NB4 (cell line): ENCODE measurements at regions not wholly inside any gene's neighbourhood (a gene's known extent, or its start where the extent isn't known, plus 50 kb on each side); places are given as distances from the start of the nearest gene placed in this dataset.

Experiments
- CTCF ChIP-seq: IDR thresholded peaks from one replicate; pipeline ENCODE4 v1.5.1; 2012; ENCODE audit warnings: low read depth, low read length
- MYC ChIP-seq: IDR thresholded peaks from 2 replicates; pipeline ENCODE4 v1.6.1; 2011; ENCODE audit warnings: low read depth, low read length
- POLR2A ChIP-seq: IDR thresholded peaks from 2 replicates; pipeline ENCODE4 v1.6.1; 2011; ENCODE audit warnings: mild to moderate bottlenecking; ENCODE audit not compliant: insufficient read length; ENCODE audit errors: extremely low read depth

DNA sequence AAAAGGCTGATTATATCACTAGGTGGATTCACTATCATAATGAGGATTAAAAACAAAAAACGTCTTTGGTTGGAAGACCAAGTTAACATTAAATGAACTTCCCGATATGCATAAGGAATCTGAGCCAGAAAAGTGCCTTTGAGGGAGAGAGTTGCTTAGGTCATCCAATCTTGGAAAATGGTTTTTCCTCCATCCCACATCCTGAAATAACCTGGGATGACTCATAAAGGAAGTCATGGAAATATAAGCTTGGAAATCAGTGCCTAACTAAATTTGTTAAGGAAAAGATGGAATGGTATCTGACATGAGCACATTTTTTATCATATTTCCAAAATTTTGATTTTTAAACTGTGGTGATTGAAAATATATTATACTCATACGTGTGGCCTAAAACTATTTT, 66.0 kb downstream of the KBTBD8 start:
- no peak for TF ChIP-seq CTCF
- no peak for TF ChIP-seq MYC
- TF ChIP-seq POLR2A: no peak
